Activated CD4-positive, alpha-beta T cell treated with anti-CD3 and anti-CD28 coated beads for 36 hours (primary cell): ENCODE measurements at regions not wholly inside any gene's neighbourhood (a gene's known extent, or its start where the extent isn't known, plus 50 kb on each side); places are given as distances from the start of the nearest gene placed in this dataset.

Source experiments
- ATAC-seq: fragments of 200-7000 bp; cut with Tn5 transposase; one replicate; pipeline ENCODE4 v1.10.0; 2021; ENCODE audit warnings: mild to moderate bottlenecking, moderate library complexity
- CTCF ChIA-PET: fragments of 350-600 bp; sonication (Branson Sonifier 250); formaldehyde crosslinking; loops from one replicate; lab custom pipeline; 2021; ENCODE audit warnings: antibody characterized with exemption; lab: Charles Lee
- POLR2A ChIA-PET: fragments of 350-600 bp; sonication (Branson Sonifier 250); formaldehyde crosslinking; loops from one replicate; lab custom pipeline; 2021; ENCODE audit warnings: antibody characterized with exemption, inconsistent platforms; lab: Charles Lee
- DNase-seq: peaks from one replicate; pipeline ENCODE4 v3.0.0-alpha.2; 2020
- H3K27ac Mint-ChIP-seq: one replicate; pipeline ENCODE4 v1.8.0; 2021; ENCODE audit warnings: mixed read lengths
- H3K27me3 Mint-ChIP-seq: one replicate; pipeline ENCODE4 v1.8.0; 2021; ENCODE audit warnings: mixed read lengths
- H3K36me3 Mint-ChIP-seq: one replicate; pipeline ENCODE4 v1.8.0; 2021; ENCODE audit warnings: low read depth, mixed read lengths
- H3K4me1 Mint-ChIP-seq: one replicate; pipeline ENCODE4 v1.8.0; 2021; ENCODE audit warnings: mixed read lengths
- H3K4me3 Mint-ChIP-seq: one replicate; pipeline ENCODE4 v1.8.0; 2021; ENCODE audit warnings: mild to moderate bottlenecking, moderate library complexity, mixed read lengths
- H3K9me3 Mint-ChIP-seq: one replicate; pipeline ENCODE4 v1.8.0; 2021; ENCODE audit warnings: low read depth, mixed read lengths
- intact Hi-C, 2 experiments: fragments of 100-400 bp; cut with DNase I in 1 of 2; cut with micrococcal nuclease in 1 of 2; formaldehyde crosslinking; loops; one replicate each; pipeline versions ENCODE4 v1.14.2 to v1.15.1; 2022 to 2024; cut with DNase I, micrococcal nuclease

- ChIA-PET POLR2A (interaction anchor here (0.7 kb wide), 1 partner anchor 10 kb away, joined by 3 read pairs; no protein-coding TSS in a partner anchor), CTCF (no interaction called here)
- no peaks in the 10 kb centered on the region for H3K4me1 Mint-ChIP-seq
Observed at GRCh38 chr14:76669770-76670169, 91.5 kb upstream of the VASH1 start.

GRCh38 chr14:76672123-76672522 is 89.1 kb upstream of the VASH1 start:
- no peak for DNase-seq
- POLR2A ChIA-PET: no interaction called here
- Mint-ChIP-seq H3K27ac (no peak overlapping the region), H3K4me3 (no peak overlapping the region), H3K36me3 (no peaks in the 10 kb centered on the region), H3K9me3 (peaks cover 6% of the 10 kb centered on the region), H3K27me3 (peaks cover 22% of the 10 kb centered on the region), H3K4me1 (no peaks in the 10 kb centered on the region)
- intact Hi-C loops: no loop called here
- CTCF ChIA-PET: interaction anchor here (1.4 kb wide), 1 partner anchor 38 kb away, joined by 5 read pairs; no protein-coding TSS in a partner anchor
- ATAC-seq: no peak

More at GRCh38 chr14:76669770-76670169, 91.5 kb upstream of the VASH1 start:
- DNase-seq (no peak), ATAC-seq (no peak)
- intact Hi-C loops: no loop called here
- peaks cover 14% of the 10 kb centered on the region for H3K27me3 Mint-ChIP-seq
- H3K27ac Mint-ChIP-seq: no peak overlapping the region
- no peaks in the 10 kb centered on the region for H3K36me3 Mint-ChIP-seq
- H3K4me3 Mint-ChIP-seq: no peak overlapping the region
- peaks cover 6% of the 10 kb centered on the region for H3K9me3 Mint-ChIP-seq

- ATAC-seq (no peak), DNase-seq (no peak)
- intact Hi-C loops: no loop called here
- Mint-ChIP-seq H3K4me3 (no peak overlapping the region), H3K36me3 (no peaks in the 10 kb centered on the region), H3K27me3 (peaks cover 29% of the 10 kb centered on the region), H3K9me3 (peaks cover 6% of the 10 kb centered on the region), H3K27ac (no peak overlapping the region), H3K4me1 (no peaks in the 10 kb centered on the region)
- CTCF ChIA-PET: interaction anchor here (1.4 kb wide), 1 partner anchor 37 kb away, joined by 5 read pairs; no protein-coding TSS in a partner anchor
- POLR2A ChIA-PET: no interaction called here
Observed at GRCh38 chr14:76673261-76673660, 88.0 kb upstream of the VASH1 start.

GRCh38 chr14:76675046-76675445 is 86.2 kb upstream of the VASH1 start:
- Mint-ChIP-seq H3K27me3 (peaks cover 27% of the 10 kb centered on the region), H3K4me1 (no peaks in the 10 kb centered on the region), H3K36me3 (no peaks in the 10 kb centered on the region), H3K9me3 (peaks cover under 1% of the 10 kb centered on the region), H3K27ac (no peak overlapping the region), H3K4me3 (no peak overlapping the region)
- POLR2A ChIA-PET: no interaction called here
- intact Hi-C loops: no loop called here
- DNase-seq: no peak
- CTCF ChIA-PET: interaction anchor here (0.7 kb wide), 1 partner anchor 35 kb away, joined by 3 read pairs; no protein-coding TSS in a partner anchor
- no peak for ATAC-seq

- Mint-ChIP-seq H3K27me3 (peaks cover 28% of the 10 kb centered on the region), H3K36me3 (no peaks in the 10 kb centered on the region), H3K4me3 (no peak overlapping the region), H3K27ac (no peak overlapping the region), H3K9me3 (peaks cover 6% of the 10 kb centered on the region), H3K4me1 (no peaks in the 10 kb centered on the region)
- intact Hi-C loops: no loop called here
- ATAC-seq (no peak), DNase-seq (no peak)
- ChIA-PET POLR2A (no interaction called here), CTCF (no interaction called here)
Observed at GRCh38 chr14:76676539-76676938, 84.7 kb upstream of the VASH1 start.

- intact Hi-C loops: no loop called here
- no peak for DNase-seq
- Mint-ChIP-seq H3K27ac (no peak overlapping the region), H3K4me1 (no peaks in the 10 kb centered on the region), H3K27me3 (peaks cover 25% of the 10 kb centered on the region), H3K9me3 (peaks cover 9% of the 10 kb centered on the region), H3K4me3 (no peak overlapping the region), H3K36me3 (no peaks in the 10 kb centered on the region)
- ChIA-PET CTCF (no interaction called here), POLR2A (no interaction called here)
- no peak for ATAC-seq
Observed at GRCh38 chr14:76677534-76678145, 83.6 kb upstream of the VASH1 start.

- ChIA-PET POLR2A (no interaction called here), CTCF (no interaction called here)
- ATAC-seq (no peak), DNase-seq (no peak)
- Mint-ChIP-seq H3K4me1 (no peaks in the 10 kb centered on the region), H3K27ac (no peak overlapping the region), H3K9me3 (peaks cover 13% of the 10 kb centered on the region), H3K27me3 (peaks cover 21% of the 10 kb centered on the region), H3K36me3 (no peaks in the 10 kb centered on the region), H3K4me3 (no peak overlapping the region)
- intact Hi-C loops: no loop called here
Observed at GRCh38 chr14:76678244-76678800, 82.9 kb upstream of the VASH1 start.

- ChIA-PET CTCF (interaction anchor here (1.1 to 1.2 kb wide), 2 partner anchors 11 to 34 kb away, joined by 3 to 4 read pairs; no protein-coding TSS in a partner anchor), POLR2A (no interaction called here)
- intact Hi-C loops: no loop called here
- DNase-seq (no peak), ATAC-seq (no peak)
- H3K9me3 Mint-ChIP-seq: peaks cover 13% of the 10 kb centered on the region
- H3K36me3 Mint-ChIP-seq: no peaks in the 10 kb centered on the region
- H3K4me1 Mint-ChIP-seq: no peaks in the 10 kb centered on the region
- no peak overlapping the region for H3K27ac Mint-ChIP-seq
- H3K4me3 Mint-ChIP-seq: no peak overlapping the region
- peaks cover 18% of the 10 kb centered on the region for H3K27me3 Mint-ChIP-seq
Observed at GRCh38 chr14:76682367-76682766, 78.9 kb upstream of the VASH1 start.

- no peak for ATAC-seq
- Mint-ChIP-seq H3K4me3 (no peak overlapping the region), H3K36me3 (no peaks in the 10 kb centered on the region), H3K9me3 (peaks cover 8% of the 10 kb centered on the region), H3K27me3 (peaks cover 26% of the 10 kb centered on the region), H3K27ac (no peak overlapping the region), H3K4me1 (no peaks in the 10 kb centered on the region)
- ChIA-PET POLR2A (no interaction called here), CTCF (interaction anchor here (1.2 to 2.4 kb wide), 3 partner anchors 11 to 66 kb away, joined by 4 to 6 read pairs (median 6); no protein-coding TSS in a partner anchor)
- intact Hi-C loops: no loop called here
- DNase-seq: no peak
Observed at GRCh38 chr14:76686646-76687045, 74.6 kb upstream of the VASH1 start.

GRCh38 chr14:76687611-76688382 is 73.5 kb upstream of the VASH1 start:
- DNase-seq (no peak), ATAC-seq (no peak)
- POLR2A ChIA-PET: no interaction called here
- H3K27me3 Mint-ChIP-seq: peaks cover 26% of the 10 kb centered on the region
- CTCF ChIA-PET: interaction anchor here (0.6 to 2.4 kb wide), 4 partner anchors 18 to 180 kb away, joined by 3 to 6 read pairs (median 4); no protein-coding TSS in a partner anchor
- H3K4me1 Mint-ChIP-seq: no peaks in the 10 kb centered on the region
- no peak overlapping the region for H3K27ac Mint-ChIP-seq
- H3K9me3 Mint-ChIP-seq: peaks cover 4% of the 10 kb centered on the region
- H3K36me3 Mint-ChIP-seq: no peaks in the 10 kb centered on the region
- intact Hi-C loops: no loop called here
- H3K4me3 Mint-ChIP-seq: no peak overlapping the region

GRCh38 chr14:76688383-76688671 is 72.9 kb upstream of the VASH1 start:
- CTCF ChIA-PET: interaction anchor here (2.4 kb wide), 1 partner anchor 21 kb away, joined by 6 read pairs; no protein-coding TSS in a partner anchor
- H3K27me3 Mint-ChIP-seq: peaks cover 26% of the 10 kb centered on the region
- no peak overlapping the region for H3K27ac Mint-ChIP-seq
- no peak for DNase-seq
- no peak overlapping the region for H3K4me3 Mint-ChIP-seq
- intact Hi-C loops: no loop called here
- H3K36me3 Mint-ChIP-seq: no peaks in the 10 kb centered on the region
- POLR2A ChIA-PET: no interaction called here
- peaks cover 2% of the 10 kb centered on the region for H3K9me3 Mint-ChIP-seq
- no peaks in the 10 kb centered on the region for H3K4me1 Mint-ChIP-seq
- no peak for ATAC-seq
